Mesenchymal stem cell (in vitro differentiated cells and primary cell): ENCODE measurements at regions not wholly inside any gene's neighbourhood (a gene's known extent, or its start where the extent isn't known, plus 50 kb on each side); places are given as distances from the start of the nearest gene placed in this dataset.

ENCODE experiments used
- DNase-seq: peaks from one replicate; pipeline ENCODE4 v3.0.0-alpha.2; 2013
- H2AFZ ChIP-seq: one replicate; pipeline ENCODE4 v1.6.1; 2013; ENCODE audit warnings: low read depth, mild to moderate bottlenecking, control low read depth, inconsistent platforms, low read length, moderate library complexity
- H2AK5ac ChIP-seq: 2 replicates; pipeline ENCODE4 v1.6.1; 2013; ENCODE audit warnings: low read length, moderate library complexity, mild to moderate bottlenecking, inconsistent platforms; ENCODE audit not compliant: severe bottlenecking
- H2BK120ac ChIP-seq: one replicate; pipeline ENCODE4 v1.6.1; 2013; ENCODE audit warnings: low read depth, mild to moderate bottlenecking, inconsistent platforms, low read length, moderate library complexity
- H2BK12ac ChIP-seq, 2 experiments: one replicate each; pipeline ENCODE4 v1.6.1; 2013; ENCODE audit warnings: inconsistent platforms in 2 of 2, low read length in 2 of 2, mild to moderate bottlenecking in 2 of 2, moderate library complexity in 2 of 2, control low read depth in 1 of 2
- H2BK15ac ChIP-seq: one replicate; pipeline ENCODE4 v1.6.1; 2013; ENCODE audit warnings: mild to moderate bottlenecking, low read depth, inconsistent platforms; ENCODE audit not compliant: poor library complexity, severe bottlenecking
- H2BK5ac ChIP-seq: 2 replicates; pipeline ENCODE4 v1.6.1; 2013; ENCODE audit warnings: low read depth, mild to moderate bottlenecking, low read length, control low read depth, inconsistent platforms; ENCODE audit not compliant: poor library complexity, severe bottlenecking
- H3K14ac ChIP-seq, 2 experiments: one replicate each; pipeline ENCODE4 v1.6.1; 2013; ENCODE audit warnings: inconsistent platforms in 2 of 2, low read length in 2 of 2, control low read depth in 1 of 2, mild to moderate bottlenecking in 1 of 2, moderate library complexity in 1 of 2
- H3K18ac ChIP-seq, 2 experiments: one replicate each; pipeline ENCODE4 v1.6.1; 2013; ENCODE audit warnings: inconsistent platforms in 2 of 2, low read length in 2 of 2, control low read depth in 1 of 2, low read depth in 1 of 2, mild to moderate bottlenecking in 1 of 2
- H3K23ac ChIP-seq, 2 experiments: one replicate each; pipeline ENCODE4 v1.6.1; 2013; ENCODE audit warnings: inconsistent platforms in 2 of 2, low read length in 2 of 2, mild to moderate bottlenecking in 2 of 2, moderate library complexity in 2 of 2, control low read depth in 1 of 2
- H3K27ac ChIP-seq: 2 replicates; pipeline ENCODE4 v1.5.1; 2013; ENCODE audit warnings: mild to moderate bottlenecking, moderate library complexity, low read length, control low read depth, inconsistent platforms; ENCODE audit not compliant: poor library complexity, severe bottlenecking
- H3K27me3 ChIP-seq, 2 experiments: 2 replicates each; pipeline versions ENCODE4 v1.6.1 to v1.7.0; 2013; ENCODE audit warnings: low read length in 2 of 2, mild to moderate bottlenecking in 2 of 2, moderate library complexity in 2 of 2, control low read depth in 1 of 2, inconsistent platforms in 1 of 2; ENCODE audit not compliant: control insufficient read depth in 1 of 2, insufficient read depth in 1 of 2
- H3K36me3 ChIP-seq, 2 experiments: 2 replicates each; pipeline versions ENCODE4 v1.6.1 to v1.7.0; 2013; ENCODE audit warnings: low read length in 2 of 2, control low read depth in 1 of 2, inconsistent platforms in 1 of 2, low read depth in 1 of 2, mild to moderate bottlenecking in 1 of 2; ENCODE audit not compliant: insufficient read depth in 2 of 2, control insufficient read depth in 1 of 2
- H3K4ac ChIP-seq, 2 experiments: one replicate each; pipeline ENCODE4 v1.6.1; 2013; ENCODE audit warnings: inconsistent platforms in 2 of 2, low read length in 2 of 2, mild to moderate bottlenecking in 2 of 2, moderate library complexity in 2 of 2, control low read depth in 1 of 2, low read depth in 1 of 2
- H3K4me1 ChIP-seq: 2 replicates; pipeline ENCODE4 v1.6.1; 2013; ENCODE audit warnings: low read depth, low read length, control low read depth; ENCODE audit not compliant: control insufficient read depth, insufficient read depth
- H3K4me2 ChIP-seq: 2 replicates; pipeline ENCODE4 v1.6.1; 2013; ENCODE audit warnings: low read length, mild to moderate bottlenecking, inconsistent platforms; ENCODE audit not compliant: poor library complexity, severe bottlenecking
- H3K4me3 ChIP-seq, 2 experiments: 2 replicates each; pipeline versions ENCODE4 v1.5.1 to v1.7.0; 2013; ENCODE audit warnings: low read length in 2 of 2, mild to moderate bottlenecking in 2 of 2, control low read depth in 1 of 2, low read depth in 1 of 2; ENCODE audit not compliant: insufficient read depth in 1 of 2
- H3K79me1 ChIP-seq: replicated peaks from 2 replicates; pipeline ENCODE4 v1.6.1; 2013; ENCODE audit warnings: mild to moderate bottlenecking, control low read depth, low read length, inconsistent platforms; ENCODE audit not compliant: poor library complexity, severe bottlenecking
- H3K9ac ChIP-seq: 2 replicates; pipeline ENCODE4 v1.7.0; 2013; ENCODE audit warnings: mild to moderate bottlenecking, low read length, moderate library complexity
- H3K9me3 ChIP-seq: 2 replicates; pipeline ENCODE4 v1.7.0; 2013; ENCODE audit warnings: mild to moderate bottlenecking, low read length; ENCODE audit not compliant: control insufficient read depth
- H4K8ac ChIP-seq: one replicate; pipeline ENCODE4 v1.6.1; 2013; ENCODE audit warnings: inconsistent platforms, mild to moderate bottlenecking, low read length, moderate library complexity
- H4K91ac ChIP-seq: one replicate; pipeline ENCODE4 v1.6.1; 2013; ENCODE audit warnings: mild to moderate bottlenecking, low read length, inconsistent platforms
- WGBS: methylation state at CpG from one replicate; pipeline ENCODE4 v1.1.7; 2013; ENCODE audit warnings: mixed read lengths; 5-methylcytosine and 5-hydroxymethylcytosine counted together

DNA sequence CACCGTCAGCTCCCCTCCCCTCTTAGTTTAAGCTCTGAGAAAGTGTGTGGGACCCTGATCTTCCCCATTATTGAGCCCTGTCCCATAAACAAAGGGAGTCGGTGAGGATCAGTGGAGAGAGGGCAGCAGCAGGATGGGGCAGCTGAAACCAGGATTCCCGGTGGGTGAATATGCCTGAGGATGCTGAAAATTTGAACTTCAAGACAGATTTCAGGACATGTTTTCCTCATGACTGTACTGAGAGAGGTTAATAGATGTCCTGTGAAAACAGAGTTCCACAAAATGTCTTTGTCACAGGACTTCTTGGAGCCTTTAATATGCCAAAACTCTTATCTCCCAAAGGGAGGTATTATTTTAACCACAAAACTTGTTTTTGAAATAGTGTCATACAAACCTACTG is 53.5 kb upstream of the SLC22A16 start:
- Histone ChIP-seq H3K4ac (peak overlapping the region; percentile 86 to 97), H3K4me3 (no peak overlapping the region), H3K9me3 (no peaks in the 10 kb centered on the region), H2BK12ac (peak overlapping the region; percentile 6 to 27), H2BK15ac (no peak overlapping the region), H3K4me1 (peaks cover 7% of the 10 kb centered on the region), H2AFZ (no peak overlapping the region), H4K91ac (peak overlapping the region; percentile 85), H3K9ac (no peak overlapping the region), H2BK120ac (peak overlapping the region; percentile 42), H3K23ac (no peak overlapping the region), H4K8ac (peak overlapping the region; percentile 89), H3K79me1 (no peaks in the 10 kb centered on the region), H2AK5ac (peak overlapping the region; percentile 29), H3K27ac (no peak overlapping the region), H3K14ac (no peak overlapping the region), H3K27me3 (no peaks in the 10 kb centered on the region), H3K18ac (peak overlapping the region; percentile 52 to 91), H3K4me2 (no peak overlapping the region), H3K36me3 (no peaks in the 10 kb centered on the region), H2BK5ac (no peak overlapping the region)
- peak; percentile 30 for DNase-seq
- WGBS, result 62% methylated on average over 3 of the region's 3 CpGs

DNA sequence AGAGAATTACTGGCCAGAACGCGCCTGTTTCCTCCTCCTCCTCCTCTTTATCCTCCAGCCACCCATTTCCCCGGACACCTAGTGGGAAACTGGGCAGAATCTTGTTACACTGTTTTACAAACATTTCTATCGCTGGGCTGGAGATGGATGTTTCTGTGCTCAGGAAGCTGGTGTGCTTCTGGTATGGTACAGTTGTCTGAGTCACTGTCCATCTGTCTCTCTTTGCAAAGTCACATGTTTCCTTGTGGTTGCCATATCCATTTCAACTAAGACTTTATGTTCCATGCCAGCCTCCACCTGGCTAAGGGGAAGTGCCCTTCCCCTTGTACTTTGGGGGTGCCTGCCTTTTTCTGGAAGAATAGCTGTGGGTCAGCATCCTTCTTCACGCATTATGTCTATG is 52.9 kb upstream of the SLC22A16 start:
- WGBS, result 20% methylated on average over 2 of the region's 5 CpGs
- H2BK120ac ChIP-seq, result peak overlapping the region; percentile 66
- H2BK12ac ChIP-seq, result peak overlapping the region; percentile 20 to 97
- H3K4ac ChIP-seq, result peak overlapping the region in 1 of 2 experiments; percentile 97
- no peak overlapping the region for H2AK5ac ChIP-seq
- H3K36me3 ChIP-seq, result no peaks in the 10 kb centered on the region
- H4K8ac ChIP-seq, result peak overlapping the region; percentile 89
- no peak overlapping the region for H3K23ac ChIP-seq
- no peak overlapping the region for H3K14ac ChIP-seq
- peak overlapping the region; percentile 85 for H4K91ac ChIP-seq
- peaks cover 7% of the 10 kb centered on the region for H3K4me1 ChIP-seq
- H3K79me1 ChIP-seq, result no peaks in the 10 kb centered on the region
- DNase-seq, result peak; percentile 87
- H2AFZ ChIP-seq, result no peak overlapping the region
- peak overlapping the region; percentile 16 for H3K27ac ChIP-seq
- H2BK15ac ChIP-seq, result no peak overlapping the region
- no peak overlapping the region for H2BK5ac ChIP-seq
- H3K9me3 ChIP-seq, result no peaks in the 10 kb centered on the region
- no peak overlapping the region for H3K4me3 ChIP-seq
- H3K4me2 ChIP-seq, result no peak overlapping the region
- H3K18ac ChIP-seq, result peak overlapping the region; percentile 91 to 93
- no peak overlapping the region for H3K9ac ChIP-seq
- no peaks in the 10 kb centered on the region for H3K27me3 ChIP-seq

DNA sequence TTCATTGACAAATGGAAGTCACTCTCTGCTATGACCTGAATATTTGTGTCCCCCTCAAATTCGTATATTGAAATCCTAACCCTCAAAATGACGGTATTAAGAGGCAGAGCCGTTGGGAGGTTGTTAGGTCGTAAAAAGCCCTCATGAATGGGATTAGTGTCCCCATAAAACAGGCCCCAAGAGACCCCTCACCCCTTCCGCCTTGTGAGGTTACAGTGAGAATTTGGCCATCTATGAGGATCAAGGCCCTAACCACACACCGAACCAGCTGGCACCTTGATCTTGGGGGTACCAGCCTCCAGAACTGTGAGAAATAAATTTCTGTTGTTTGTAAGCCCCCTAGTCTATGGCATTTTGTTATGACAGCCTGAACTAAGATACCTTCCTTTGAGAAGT is 52.5 kb upstream of the SLC22A16 start:
- H3K18ac ChIP-seq, result peak overlapping the region; percentile 78 to 93
- H3K4me2 ChIP-seq, result no peak overlapping the region
- H3K23ac ChIP-seq, result peak overlapping the region in 1 of 2 experiments; percentile 69
- H4K91ac ChIP-seq, result peak overlapping the region; percentile 61
- H3K79me1 ChIP-seq, result no peaks in the 10 kb centered on the region
- 56% methylated on average over 2 of the region's 6 CpGs for WGBS
- H3K14ac ChIP-seq, result peak overlapping the region in 1 of 2 experiments; percentile 81
- peak overlapping the region; percentile 20 to 97 for H2BK12ac ChIP-seq
- H3K4ac ChIP-seq, result peak overlapping the region in 1 of 2 experiments; percentile 97
- no peak overlapping the region for H3K4me3 ChIP-seq
- H2BK5ac ChIP-seq, result no peak overlapping the region
- H2AFZ ChIP-seq, result no peak overlapping the region
- peak overlapping the region; percentile 24 for H2AK5ac ChIP-seq
- peak overlapping the region; percentile 16 for H3K27ac ChIP-seq
- DNase-seq, result no peak
- H4K8ac ChIP-seq, result no peak overlapping the region
- peaks cover 7% of the 10 kb centered on the region for H3K4me1 ChIP-seq
- H3K36me3 ChIP-seq, result no peaks in the 10 kb centered on the region
- no peak overlapping the region for H3K9ac ChIP-seq
- H3K27me3 ChIP-seq, result no peaks in the 10 kb centered on the region
- peak overlapping the region; percentile 66 for H2BK120ac ChIP-seq
- H3K9me3 ChIP-seq, result no peaks in the 10 kb centered on the region
- H2BK15ac ChIP-seq, result no peak overlapping the region

DNA sequence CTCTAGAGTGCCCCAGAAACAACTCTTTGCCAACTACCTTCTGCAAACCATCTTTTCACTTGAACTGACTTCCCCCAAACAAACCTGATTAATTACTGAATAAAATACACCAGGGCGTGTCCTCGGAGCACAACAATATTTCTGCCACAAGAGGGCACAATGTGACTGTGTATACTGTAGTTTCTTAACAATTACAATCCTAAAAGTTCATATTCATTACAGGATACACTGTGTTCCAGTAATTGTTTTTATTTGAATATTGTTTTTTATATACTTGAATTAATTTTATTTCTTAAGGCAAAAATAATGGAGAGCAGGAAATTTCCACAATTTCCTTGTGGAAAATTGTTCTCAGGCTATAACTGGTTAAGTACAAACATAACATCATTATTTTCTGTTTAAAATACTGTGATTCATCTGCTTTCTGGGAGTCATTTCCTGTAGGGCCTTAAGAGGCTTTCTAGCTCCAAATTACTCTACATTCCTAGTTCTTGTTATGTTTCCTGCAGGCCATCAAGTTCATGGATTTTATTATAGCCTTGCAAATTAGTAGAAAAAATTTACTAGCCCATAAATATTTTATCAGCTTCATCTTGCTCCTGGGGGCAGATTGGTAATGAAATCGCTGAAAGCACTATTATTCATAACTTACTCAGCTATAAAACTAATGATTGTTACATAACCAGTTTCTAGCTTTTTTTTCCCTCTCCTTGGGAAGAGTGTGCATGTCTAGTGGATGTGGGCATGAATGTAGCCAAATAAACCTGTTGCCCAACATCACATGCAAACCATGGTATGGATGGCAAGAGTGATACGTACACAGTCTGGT is 51.9 kb upstream of the SLC22A16 start:
- no peak overlapping the region for H2BK120ac ChIP-seq
- no peak overlapping the region for H4K91ac ChIP-seq
- no peak overlapping the region for H2BK15ac ChIP-seq
- peak overlapping the region; percentile 59 for H3K9ac ChIP-seq
- H3K23ac ChIP-seq, result peak overlapping the region in 1 of 2 experiments; percentile 69
- H2AFZ ChIP-seq, result no peak overlapping the region
- no peak overlapping the region for H3K4me3 ChIP-seq
- peak overlapping the region; percentile 16 for H3K27ac ChIP-seq
- peak overlapping the region in 1 of 2 experiments; percentile 97 for H2BK12ac ChIP-seq
- no peaks in the 10 kb centered on the region for H3K9me3 ChIP-seq
- H3K18ac ChIP-seq, result peak overlapping the region; percentile 65 to 93
- H2AK5ac ChIP-seq, result no peak overlapping the region
- 40% methylated on average over 1 of the region's 4 CpGs for WGBS
- H3K4ac ChIP-seq, result peak overlapping the region in 1 of 2 experiments; percentile 97
- no peaks in the 10 kb centered on the region for H3K36me3 ChIP-seq
- H2BK5ac ChIP-seq, result no peak overlapping the region
- DNase-seq, result peak; percentile 88
- H4K8ac ChIP-seq, result peak overlapping the region; percentile 80
- H3K14ac ChIP-seq, result peak overlapping the region in 1 of 2 experiments; percentile 81
- H3K27me3 ChIP-seq, result no peaks in the 10 kb centered on the region
- H3K4me1 ChIP-seq, result peaks cover 7% of the 10 kb centered on the region
- no peak overlapping the region for H3K4me2 ChIP-seq
- no peaks in the 10 kb centered on the region for H3K79me1 ChIP-seq
